ENCODE measurements at regions not wholly inside any gene's neighbourhood (a gene's known extent, or its start where the extent isn't known, plus 50 kb on each side); places are given as distances from the start of the nearest gene placed in this dataset.

DNA sequence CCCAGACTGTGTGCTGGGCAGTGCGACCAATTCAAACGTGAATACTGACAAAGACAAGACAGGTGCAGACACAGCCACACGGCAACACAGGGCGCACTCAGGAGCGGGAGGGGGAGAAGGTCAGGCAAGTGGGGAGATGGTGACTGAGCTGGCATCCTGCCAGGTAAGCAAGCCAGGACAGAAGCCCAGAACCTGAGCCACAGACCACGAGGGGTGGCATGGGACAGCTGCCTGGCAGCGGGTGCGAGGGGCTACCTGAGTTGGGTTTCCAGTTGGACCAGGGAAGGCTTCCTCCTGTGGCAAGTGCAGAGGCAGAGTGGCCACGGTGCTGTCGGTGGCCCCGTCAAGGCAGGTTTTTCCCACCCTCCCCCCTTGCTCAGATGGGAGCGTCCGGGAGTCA, 215.2 kb upstream of the ARID1B start:
- no peak for DNase-seq

DNA sequence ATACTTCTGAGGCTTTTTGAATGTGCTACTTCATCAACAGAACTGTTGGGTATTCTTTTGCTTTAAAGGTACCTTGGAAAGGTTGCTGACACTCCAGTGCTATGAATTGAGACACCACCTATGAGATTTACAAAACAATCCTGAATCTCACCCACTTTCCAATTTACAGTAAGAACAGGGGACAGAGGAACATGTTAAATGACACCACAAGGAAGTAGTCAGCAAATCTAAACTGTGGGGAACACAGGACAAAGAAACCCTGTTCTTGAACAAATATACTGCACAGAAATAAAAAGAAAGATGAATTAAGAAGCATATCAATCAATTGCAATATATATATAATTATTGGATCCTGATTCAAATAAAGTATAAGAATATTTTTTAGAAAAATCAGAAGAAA, 216.7 kb upstream of the ARID1B start:
- DNase-seq, result no peak

DNA sequence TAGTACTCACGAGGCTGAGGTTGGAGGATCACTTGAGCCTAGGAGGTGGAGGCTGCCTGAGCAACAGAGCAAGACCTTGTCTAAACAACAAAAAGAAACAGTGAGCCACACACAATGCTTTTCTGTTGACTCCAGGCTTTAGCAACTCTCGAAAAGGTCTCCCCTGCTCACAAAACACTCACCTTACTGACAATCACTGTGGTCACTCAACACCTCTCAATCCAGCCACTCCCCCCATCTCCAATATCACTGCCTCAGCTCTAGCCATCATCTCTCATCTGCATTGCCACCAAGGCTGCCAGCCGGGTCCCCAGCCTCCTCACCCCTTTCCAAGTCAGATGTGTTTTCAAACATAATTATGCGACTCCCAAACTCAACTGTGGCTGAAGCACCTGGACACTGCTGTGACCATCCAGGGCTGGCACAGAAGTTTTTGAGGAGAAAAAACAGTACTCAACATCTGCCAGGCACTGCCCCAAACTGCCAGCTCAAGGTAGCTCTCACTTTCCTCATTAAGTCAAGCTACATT, 218.0 kb upstream of the ARID1B start:
- no peak for DNase-seq

DNA sequence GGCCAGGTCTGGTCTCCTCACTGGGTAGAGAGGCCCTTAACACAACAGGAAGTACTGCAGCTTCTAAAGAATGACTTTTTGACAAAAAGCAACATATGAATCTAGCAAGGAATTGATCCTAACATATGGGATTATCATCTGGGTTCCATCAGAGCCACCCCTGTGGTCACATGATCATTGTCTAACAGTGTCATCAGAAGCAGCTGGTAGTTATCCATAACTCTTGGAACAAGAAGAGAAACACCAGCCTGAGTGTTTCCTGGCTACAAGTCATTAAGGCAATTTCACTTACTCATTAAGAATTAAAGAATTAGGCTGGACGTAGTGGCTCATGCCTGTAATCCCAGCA, 219.3 kb upstream of the ARID1B start:
- peak; percentile 49 for DNase-seq

DNA sequence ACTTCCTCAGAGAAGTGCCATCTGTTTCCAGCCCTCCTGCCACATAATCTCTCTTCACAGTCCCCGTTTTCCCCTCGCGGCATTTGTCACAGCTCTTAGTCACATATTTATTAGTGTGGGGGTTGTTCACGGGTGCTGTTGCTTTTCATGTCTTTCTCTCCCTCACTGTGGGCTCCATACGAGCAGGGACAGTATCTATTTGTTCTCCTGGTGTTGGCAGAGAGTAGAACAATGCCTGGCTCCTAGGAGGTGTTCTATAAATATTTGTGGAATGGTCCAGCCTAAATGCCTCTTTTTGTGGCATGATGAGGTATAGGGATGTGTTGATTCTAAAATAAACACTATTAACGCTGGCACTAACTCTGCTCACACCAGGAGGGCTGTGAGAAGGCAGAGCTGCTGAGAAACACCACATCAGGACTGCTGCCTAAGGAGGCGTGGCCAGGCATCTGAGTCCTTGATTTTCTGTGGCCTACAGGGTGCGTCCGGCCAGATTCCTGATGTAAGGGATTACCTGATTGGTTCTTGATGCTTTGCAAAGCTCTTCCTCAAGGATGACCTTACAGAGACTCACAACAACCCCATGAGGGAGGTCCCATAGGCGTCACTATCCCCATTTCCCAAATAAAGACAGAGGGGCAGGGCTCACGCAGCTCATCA, 219.8 kb upstream of the ARID1B start:
- no peak for DNase-seq

DNA sequence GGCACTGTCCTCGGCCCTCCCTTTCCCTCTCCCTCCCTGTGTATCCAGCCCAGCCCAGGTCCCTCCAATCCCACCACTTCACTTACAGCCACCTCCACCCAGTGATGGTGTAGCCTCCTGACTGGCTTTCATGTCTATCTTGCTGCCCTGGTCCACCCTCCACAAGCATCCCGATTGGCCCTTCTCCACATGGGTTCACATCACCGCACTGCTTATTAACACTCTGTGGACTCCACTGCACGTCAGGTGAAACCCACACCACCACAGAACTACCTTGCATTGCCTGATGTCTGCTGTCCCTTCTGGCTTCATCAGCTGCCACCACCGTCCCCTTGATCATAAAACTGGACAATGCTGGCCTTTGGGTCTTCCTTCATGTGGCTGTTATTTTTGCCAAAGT, 220.4 kb upstream of the ARID1B start:
- DNase-seq, result no peak

DNA sequence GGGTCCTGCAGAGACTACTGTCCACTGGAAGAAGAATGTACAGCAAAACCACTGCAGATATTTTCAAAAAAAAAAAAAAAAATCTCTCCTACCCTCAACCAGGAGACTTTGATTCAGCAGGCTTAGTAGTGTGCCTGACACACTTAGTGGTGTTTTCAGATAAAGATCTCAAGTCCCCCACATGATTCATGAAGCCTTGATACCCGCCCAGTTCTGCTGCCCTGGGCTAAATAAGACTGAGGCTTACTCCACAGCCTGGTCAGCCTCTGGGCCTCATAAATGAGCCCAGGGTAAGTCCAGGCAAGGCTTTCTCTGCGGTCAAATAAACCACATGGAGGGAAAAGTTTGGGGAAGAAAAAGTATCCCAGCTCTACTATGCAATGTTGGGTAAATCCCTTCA, 222.1 kb upstream of the ARID1B start:
- DNase-seq, result no peak

DNA sequence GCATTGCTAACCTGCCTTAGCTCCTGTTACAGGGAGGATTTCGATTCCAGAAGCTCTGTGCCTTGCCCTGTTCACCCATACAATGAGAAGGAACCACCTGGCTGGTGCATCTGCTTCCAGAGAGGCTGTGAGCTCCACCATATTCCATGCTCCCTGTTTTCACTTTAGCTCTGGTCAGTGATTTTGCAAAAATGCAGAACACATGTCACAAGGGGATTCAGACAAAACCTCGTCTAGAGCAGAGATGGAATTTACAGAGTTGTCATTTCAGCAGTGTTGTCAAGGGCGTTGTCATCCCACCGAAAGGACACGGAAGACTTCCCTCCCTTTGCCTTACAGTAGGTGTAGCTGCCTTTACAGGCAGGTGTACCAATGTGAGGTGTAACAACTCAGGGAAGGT, 223.0 kb upstream of the ARID1B start:
- no peak for DNase-seq

DNA sequence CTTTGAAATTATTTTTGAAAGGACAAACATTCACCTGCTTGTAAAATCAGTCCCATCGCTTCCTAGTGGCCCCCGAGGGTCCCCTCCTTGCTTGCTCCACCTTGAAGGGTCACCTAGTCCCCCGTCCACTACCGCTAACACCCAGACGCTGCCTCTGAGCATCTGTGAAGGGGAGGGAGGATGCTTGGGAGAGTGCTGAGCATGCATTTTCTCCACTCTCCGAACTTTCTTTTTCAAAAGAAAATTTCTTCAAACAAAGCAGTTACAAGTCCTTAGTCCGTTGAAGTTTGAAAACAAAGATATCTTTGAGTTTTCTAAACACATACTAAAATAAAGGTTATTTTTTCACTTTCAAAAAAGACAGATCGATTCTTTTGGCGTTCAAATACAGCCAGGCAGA, 224.3 kb upstream of the ARID1B start:
- DNase-seq, result no peak

DNA sequence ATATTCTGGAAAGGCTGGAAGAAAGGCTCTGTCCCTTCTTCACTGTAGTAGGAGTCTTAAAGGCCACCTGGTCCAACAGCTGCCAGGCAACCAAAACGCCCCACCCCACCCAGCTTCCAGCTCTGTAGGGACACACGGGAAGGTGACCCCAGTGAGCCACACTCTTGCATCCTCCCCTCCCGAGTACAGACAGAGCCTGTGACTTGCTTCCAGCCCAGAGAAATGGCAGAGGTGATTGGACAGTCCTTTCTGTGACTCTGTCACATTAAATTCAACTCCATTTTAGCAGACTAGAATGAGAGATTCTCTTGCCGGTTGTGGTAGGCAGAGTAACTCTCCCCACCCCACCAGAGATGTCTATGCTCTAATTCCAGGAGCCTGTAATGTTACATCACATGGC, 226.2 kb upstream of the ARID1B start:
- DNase-seq, result no peak

DNA sequence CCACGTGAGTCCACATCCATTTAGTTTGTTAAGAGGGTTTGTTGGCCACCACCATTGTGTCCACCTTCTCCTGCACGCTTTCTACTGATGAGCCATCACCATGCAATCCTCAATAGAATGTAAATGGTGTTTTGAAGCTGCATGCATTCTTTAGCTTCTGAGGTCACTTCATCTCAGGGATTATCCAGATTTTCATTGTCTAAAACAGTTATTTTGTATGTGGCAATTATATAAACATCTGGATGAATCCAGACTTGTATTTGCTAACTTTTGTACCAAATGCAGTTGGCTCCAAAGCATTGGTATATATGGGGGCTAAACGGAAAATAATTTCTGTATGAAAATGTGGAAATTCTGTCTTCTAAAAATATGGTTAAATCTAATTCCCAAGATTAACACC, 231.2 kb upstream of the ARID1B start:
- DNase-seq, result no peak

DNA sequence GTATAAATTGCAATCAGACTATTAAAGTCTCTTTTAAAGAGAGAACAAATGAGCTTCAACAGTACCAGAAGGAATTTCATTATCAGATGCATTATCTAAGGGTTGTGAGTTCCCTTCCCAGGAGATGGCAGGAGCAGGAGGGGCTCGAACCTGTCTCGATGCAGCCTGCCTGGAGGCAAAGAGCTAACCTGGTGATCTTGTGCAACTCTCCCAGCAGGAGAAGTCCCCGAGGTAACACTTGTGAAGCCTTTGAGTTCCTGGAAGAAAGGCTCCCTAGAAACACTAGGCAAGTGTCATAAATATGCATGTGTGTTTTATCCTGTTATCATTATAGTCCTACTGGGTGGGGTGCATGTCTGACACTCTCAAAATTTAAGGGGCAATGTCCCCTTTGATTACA, 232.2 kb upstream of the ARID1B start:
- DNase-seq, result no peak

DNA sequence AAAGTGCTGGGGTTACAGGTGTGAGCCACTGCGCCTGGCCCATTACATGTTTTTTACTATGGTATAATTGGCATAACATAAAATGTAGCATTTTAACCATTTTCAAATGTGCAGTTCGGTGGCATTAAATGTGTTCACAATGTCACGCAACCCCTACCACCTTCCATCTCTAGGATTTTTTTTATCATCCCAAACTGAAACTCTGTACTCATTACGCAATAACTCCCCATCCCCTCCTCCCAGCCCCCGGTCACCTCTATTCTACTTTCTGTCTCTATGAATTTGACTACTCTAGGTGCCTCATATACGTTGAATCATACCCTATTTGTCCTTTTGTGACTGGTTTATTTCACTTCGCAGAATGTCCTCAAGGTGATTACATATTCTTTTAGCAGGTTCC, 233.1 kb upstream of the ARID1B start:
- DNase-seq, result no peak

DNA sequence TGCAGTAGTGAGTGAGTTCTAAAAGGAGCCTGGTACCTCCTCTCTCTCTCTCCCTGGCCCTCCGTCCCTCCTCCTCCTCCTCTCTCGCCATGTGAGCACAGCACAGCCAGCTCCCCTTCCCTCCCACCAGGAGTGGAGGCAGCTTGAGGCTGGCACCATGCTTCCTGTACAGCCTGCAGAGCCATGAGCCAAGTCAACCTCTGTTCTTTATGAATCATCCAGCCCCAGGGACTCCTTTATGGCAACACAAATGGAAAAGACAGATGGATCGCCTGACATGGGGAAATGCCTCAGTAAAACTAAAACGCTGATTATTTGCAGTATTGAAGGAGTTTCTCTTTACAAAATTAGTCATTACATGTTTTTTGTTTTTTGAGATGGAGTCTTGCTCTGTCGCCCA, 233.7 kb upstream of the ARID1B start:
- DNase-seq, result no peak

DNA sequence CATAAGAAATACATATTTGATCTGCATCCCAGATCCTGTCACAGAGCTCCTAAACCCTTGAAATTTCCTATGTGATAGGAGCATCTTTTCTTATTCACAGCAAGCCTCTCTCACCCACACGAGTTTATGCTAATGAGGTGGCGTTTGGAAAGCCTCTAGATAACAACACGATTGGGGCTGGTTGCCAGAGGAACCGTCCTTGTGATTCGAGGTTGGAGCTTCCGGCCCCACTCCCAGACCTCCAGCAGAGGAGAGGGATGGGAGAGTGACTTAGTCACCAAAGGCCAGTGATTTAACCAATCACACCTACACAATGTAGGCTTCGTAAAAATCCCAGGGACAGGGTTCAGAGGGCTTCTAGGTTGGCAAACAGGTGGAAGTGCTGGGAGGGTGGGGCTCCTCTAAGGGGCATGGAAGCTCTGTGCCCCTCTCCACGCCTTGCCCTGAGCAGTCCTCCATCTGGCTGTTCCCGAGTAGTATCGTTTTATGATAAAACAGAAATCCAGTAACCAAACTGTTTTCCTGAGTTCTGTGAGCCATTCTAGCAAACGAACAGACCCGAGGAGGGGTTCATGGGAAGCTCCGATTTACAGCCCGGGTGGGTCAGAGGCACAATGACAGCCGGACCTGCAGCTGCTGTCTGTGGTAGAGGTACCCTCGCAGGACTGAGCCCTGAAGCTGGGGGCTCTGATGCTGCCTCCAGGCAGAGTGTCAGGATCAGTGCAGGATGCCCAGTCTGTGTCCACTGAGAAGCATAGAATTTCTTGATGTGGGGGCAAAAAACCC, 238.1 kb upstream of the ARID1B start:
- no peak for DNase-seq

DNA sequence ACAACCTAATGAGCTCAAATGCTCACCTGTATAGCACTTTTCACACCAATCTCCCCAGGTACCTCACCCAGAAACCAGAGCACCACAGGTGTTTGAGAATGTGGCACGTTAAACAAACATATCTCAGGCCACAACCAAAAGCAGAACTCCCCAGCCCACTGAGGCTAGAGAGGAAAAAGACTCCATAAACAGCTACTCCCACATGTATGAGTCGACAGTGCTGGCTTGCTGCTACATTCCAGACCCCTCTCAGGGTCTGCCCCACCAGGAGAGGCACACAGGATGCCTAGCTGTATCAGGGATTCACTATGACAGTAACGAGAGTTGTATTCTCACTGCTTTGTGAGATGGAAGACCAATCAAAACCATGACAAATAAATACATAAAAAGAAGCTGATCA, 242.6 kb upstream of the ARID1B start:
- DNase-seq, result no peak

DNA sequence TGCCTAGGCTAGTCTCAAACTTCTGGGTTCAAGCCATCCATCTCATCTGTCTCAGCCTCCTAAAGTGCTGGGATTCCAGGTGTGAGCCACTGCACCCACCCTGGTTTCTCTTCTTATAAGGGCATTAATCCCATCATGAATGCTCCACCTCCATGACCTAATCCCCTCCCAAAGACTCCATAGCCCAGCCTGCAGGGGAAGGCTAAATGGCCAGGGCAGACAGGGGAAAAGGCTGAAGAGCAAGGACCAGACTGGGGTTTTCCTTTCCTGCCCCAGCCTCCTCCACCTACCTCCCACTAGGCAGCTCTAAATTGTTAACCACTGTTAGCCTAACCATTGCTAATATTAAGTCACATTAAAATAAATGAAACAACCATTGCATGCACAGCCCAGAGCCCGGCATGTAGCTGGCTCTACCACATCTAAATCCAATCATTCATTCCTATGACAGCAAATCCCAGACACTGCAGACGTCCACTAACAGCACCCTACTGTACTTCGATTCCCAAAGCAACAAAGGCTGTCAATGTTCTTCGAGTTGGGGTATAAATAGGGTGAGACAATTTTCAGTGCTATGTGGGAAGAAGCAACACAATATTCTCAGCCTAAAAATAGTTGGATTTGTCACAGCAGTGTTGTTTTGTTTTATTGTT, 243.2 kb upstream of the ARID1B start:
- DNase-seq, result no peak

DNA sequence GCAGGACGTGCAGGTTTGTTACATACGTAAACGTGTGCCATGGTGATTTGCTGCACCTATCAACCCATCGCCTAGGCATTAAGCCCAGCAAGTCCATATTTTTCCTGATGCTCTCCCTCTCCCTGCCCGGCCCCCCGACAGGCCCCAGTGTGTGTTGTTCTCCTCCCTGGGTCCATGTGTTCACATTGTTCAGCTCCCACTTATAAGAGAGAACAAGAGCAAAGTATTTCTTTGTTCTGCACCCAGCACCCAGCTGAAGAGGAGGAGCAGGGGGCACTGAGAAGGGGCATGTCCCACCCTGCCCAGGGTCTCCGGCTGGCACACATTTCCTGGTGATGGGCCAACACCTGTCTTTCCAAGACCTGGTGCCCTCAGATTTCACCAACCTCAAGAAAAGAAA, 251.1 kb upstream of the ARID1B start:
- DNase-seq, result no peak

DNA sequence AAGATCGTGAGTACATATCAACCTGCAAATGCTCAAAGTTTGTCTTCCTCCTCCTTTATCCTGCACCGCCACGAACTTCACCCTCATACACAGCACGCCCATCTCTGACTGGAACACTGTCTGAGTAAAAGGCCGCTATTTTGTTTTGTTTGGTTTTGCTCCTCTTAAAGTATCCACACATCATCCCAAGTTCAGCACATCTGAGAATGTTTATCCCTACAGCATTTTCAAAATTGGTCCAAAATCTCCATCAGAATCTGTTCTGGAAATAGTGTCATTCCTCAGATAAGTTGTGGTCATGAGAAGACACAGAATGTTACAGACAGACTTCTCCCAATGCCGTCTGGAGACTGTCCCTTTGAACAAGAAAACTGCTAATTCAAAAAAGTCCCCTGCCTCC, 251.6 kb upstream of the ARID1B start:
- DNase-seq, result no peak

DNA sequence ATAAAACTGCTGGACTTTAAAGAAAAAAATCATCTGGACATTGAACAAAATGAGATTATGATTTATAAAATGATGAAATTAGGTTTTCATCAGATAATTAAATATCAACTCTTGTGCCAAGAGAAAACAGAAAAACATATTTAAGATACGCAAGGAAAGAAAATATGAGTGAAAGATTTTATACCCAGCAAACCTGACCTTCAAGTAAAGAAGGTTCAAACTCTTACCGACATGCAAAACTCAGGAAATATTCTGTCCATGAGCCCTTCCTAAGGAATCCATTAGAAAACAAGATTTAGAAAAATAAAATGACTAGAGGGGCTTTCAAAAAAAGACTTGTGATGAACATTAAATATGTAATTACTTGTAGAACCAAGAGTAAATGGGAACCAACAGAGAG, 257.2 kb upstream of the ARID1B start:
- DNase-seq, result no peak

DNA sequence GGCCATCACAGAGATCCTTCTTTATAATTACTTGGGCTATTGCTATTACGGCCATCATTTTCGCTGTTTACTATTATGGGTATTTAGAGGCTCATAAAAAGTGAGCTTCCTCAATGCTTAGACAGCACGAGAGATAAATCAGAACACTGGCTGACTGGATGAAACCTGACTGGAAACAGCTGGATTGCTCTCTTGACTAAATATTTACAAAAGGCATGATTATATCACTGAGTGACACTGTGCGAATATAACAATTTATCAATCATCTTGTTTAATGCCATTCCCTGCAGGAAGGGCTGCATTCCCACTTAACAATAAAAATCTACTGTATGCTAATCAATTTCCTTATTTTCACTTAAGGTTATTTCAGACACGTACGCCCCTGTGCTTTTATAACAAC, 260.1 kb upstream of the ARID1B start:
- no peak for DNase-seq

DNA sequence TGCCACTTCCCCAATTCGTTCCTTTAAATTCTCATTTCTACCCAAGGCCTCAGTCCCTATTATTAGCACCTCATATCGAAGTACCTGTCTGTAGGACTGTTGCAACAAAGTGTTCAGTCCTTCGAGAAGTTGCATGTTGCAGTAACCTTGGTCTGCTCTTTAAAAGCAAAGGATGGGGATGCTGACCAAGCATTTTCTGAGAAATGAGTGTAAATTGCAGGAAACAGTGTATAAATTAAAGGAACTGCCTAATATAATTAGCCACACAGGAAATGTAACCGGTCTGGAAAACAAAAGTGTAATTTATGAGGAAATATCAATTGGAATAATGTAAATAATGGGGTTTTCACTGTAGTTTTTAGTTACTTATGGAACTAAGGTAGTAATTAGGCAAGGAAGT, 261.9 kb upstream of the ARID1B start:
- no peak for DNase-seq

DNA sequence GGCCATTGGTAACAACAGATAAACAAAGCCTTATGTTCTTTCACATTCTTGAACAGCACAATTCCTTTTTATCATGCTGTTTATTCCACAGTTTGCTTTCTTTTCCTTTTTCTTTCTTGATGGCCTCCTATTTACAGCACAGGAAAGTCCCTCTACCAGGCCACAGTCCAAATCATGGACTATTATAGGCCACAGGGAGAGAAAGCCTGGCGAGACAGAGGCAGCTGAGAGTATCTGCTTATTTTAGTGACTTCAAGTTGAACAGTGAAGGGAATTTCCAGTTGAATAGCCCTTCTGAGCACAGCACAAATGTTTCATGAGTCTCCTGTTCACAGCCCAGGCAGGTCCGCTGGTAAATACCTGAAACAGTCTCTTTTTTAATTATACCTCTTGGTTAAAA, 263.7 kb upstream of the ARID1B start:
- no peak for DNase-seq

DNA sequence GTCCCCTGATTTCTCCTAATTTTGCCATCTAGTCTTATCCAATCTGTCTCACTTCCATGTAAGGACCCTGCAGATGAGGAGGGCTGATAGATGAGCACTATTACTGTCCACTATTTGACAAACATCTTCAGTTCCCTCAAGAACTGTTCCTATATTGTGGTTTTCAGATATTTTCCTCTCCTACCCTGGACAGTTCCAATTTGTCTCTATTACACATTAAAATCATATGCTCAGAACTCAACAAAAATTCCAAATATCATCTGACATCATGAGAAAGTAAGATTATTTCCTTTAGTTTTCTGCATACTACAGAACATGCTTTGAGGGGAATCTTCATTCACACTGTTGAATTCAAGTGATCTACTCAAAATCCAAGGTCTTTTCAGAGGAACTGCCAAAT, 265.6 kb upstream of the ARID1B start:
- no peak for DNase-seq

Measured in skin of body (tissue), 1 donor.